SK-N-SH treated with all-trans-retinoic acid at 6 μM for 48 hours (cell line): ENCODE measurements at regions not wholly inside any gene's neighbourhood (a gene's known extent, or its start where the extent isn't known, plus 50 kb on each side); places are given as distances from the start of the nearest gene placed in this dataset.

Source experiments
- ATAC-seq: fragments of 200-7000 bp; cut with Tn5 transposase; 3 replicates; pipeline ENCODE4 v1.9.1; 2020; ENCODE audit warnings: mild to moderate bottlenecking, moderate library complexity
- BACH2 ChIP-seq: fragments of 250-450 bp; sonication (Bioruptor Pico); IDR thresholded peaks from 2 replicates; pipeline ENCODE4 v1.9.0; 2021; ENCODE audit warnings: mild to moderate bottlenecking, borderline replicate concordance
- CSDC2 ChIP-seq: fragments of 250-450 bp; sonication (Bioruptor Pico); IDR thresholded peaks from 2 replicates; pipeline ENCODE4 v1.5.0; 2020; ENCODE audit warnings: mild to moderate bottlenecking, moderate library complexity
- ESRRG ChIP-seq: fragments of 250-450 bp; sonication (Bioruptor Pico); IDR thresholded peaks from 2 replicates; pipeline ENCODE4 v1.6.1; 2021; ENCODE audit warnings: mild to moderate bottlenecking
- GLIS3 ChIP-seq: fragments of 250-450 bp; sonication (Bioruptor Pico); IDR thresholded peaks from 2 replicates; pipeline ENCODE4 v1.5.0; 2020; ENCODE audit warnings: mild to moderate bottlenecking, moderate library complexity
- ISL1 ChIP-seq: fragments of 250-450 bp; sonication (Bioruptor Pico); IDR thresholded peaks from 2 replicates; pipeline ENCODE4 v2.1.2; 2022; ENCODE audit warnings: mild to moderate bottlenecking, moderate library complexity
- POU6F1 ChIP-seq: fragments of 250-450 bp; sonication (Bioruptor Pico); IDR thresholded peaks from 2 replicates; pipeline ENCODE4 v1.8.0; 2021; ENCODE audit warnings: low read depth, mild to moderate bottlenecking, moderate library complexity, borderline replicate concordance
- PPARA ChIP-seq: fragments of 250-450 bp; sonication (Bioruptor Pico); IDR thresholded peaks from 2 replicates; pipeline ENCODE4 v1.5.0; 2020; ENCODE audit warnings: mild to moderate bottlenecking, borderline replicate concordance
- SNAI2 ChIP-seq: fragments of 250-450 bp; sonication (Bioruptor Pico); IDR thresholded peaks from 2 replicates; pipeline ENCODE4 v1.5.0; 2020; ENCODE audit warnings: mild to moderate bottlenecking, moderate library complexity
- TCF4 ChIP-seq: fragments of 250-450 bp; sonication (Bioruptor Pico); IDR thresholded peaks from 2 replicates; pipeline ENCODE4 v1.8.0; 2021; ENCODE audit warnings: mild to moderate bottlenecking, moderate library complexity, borderline replicate concordance
- TOX ChIP-seq: fragments of 250-450 bp; sonication (Bioruptor Pico); IDR thresholded peaks from 2 replicates; pipeline ENCODE4 v1.8.0; 2021; ENCODE audit warnings: mild to moderate bottlenecking, moderate library complexity, borderline replicate concordance
- TSHZ2 ChIP-seq: fragments of 250-450 bp; sonication (Bioruptor Pico); IDR thresholded peaks from 2 replicates; pipeline ENCODE4 v1.5.0; 2020; ENCODE audit warnings: mild to moderate bottlenecking, moderate library complexity
- ZC3H10 ChIP-seq: fragments of 250-450 bp; sonication (Bioruptor Pico); IDR thresholded peaks from 2 replicates; pipeline ENCODE4 v1.5.1; 2021; ENCODE audit warnings: mild to moderate bottlenecking, moderate library complexity
- ZFP3 ChIP-seq: fragments of 250-450 bp; sonication (Bioruptor Pico); IDR thresholded peaks from 2 replicates; pipeline ENCODE4 v1.5.0; 2020; ENCODE audit warnings: mild to moderate bottlenecking, moderate library complexity
- ZNF565 ChIP-seq: fragments of 450-650 bp; formaldehyde crosslinking; conservative IDR thresholded peaks from 2 replicates; pipeline ENCODE4 v1.5.0; 2020; ENCODE audit warnings: low read depth, mild to moderate bottlenecking, moderate library complexity
- ZNF70 ChIP-seq: fragments of 450-650 bp; formaldehyde crosslinking; IDR thresholded peaks from 2 replicates; pipeline ENCODE4 v1.5.0; 2020; ENCODE audit warnings: mild to moderate bottlenecking, moderate library complexity
- ZNF8 ChIP-seq: fragments of 450-650 bp; formaldehyde crosslinking; IDR thresholded peaks from 2 replicates; pipeline ENCODE4 v1.5.0; 2020; ENCODE audit warnings: mild to moderate bottlenecking, moderate library complexity
- TF ChIP-seq, protein P1 (sequence below): fragments of 250-450 bp; sonication (Bioruptor Pico); IDR thresholded peaks from 2 replicates; pipeline ENCODE4 v1.8.0; 2020; ENCODE audit warnings: mild to moderate bottlenecking, moderate library complexity, borderline replicate concordance
- TF ChIP-seq, protein P2 (sequence below): fragments of 250-450 bp; sonication (Bioruptor Pico); IDR thresholded peaks from 2 replicates; pipeline ENCODE4 v1.5.1; 2020; ENCODE audit warnings: low read depth, mild to moderate bottlenecking, moderate library complexity

GRCh38 chrX:46367491-46367890 is 177.7 kb downstream of the ZNF674 start (continued):
- TF ChIP-seq, protein P1, sequence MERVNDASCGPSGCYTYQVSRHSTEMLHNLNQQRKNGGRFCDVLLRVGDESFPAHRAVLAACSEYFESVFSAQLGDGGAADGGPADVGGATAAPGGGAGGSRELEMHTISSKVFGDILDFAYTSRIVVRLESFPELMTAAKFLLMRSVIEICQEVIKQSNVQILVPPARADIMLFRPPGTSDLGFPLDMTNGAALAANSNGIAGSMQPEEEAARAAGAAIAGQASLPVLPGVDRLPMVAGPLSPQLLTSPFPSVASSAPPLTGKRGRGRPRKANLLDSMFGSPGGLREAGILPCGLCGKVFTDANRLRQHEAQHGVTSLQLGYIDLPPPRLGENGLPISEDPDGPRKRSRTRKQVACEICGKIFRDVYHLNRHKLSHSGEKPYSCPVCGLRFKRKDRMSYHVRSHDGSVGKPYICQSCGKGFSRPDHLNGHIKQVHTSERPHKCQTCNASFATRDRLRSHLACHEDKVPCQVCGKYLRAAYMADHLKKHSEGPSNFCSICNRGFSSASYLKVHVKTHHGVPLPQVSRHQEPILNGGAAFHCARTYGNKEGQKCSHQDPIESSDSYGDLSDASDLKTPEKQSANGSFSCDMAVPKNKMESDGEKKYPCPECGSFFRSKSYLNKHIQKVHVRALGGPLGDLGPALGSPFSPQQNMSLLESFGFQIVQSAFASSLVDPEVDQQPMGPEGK, result no peak
- no peak for TF ChIP-seq ESRRG (CRISPR knock-in tag)
- no peak for TF ChIP-seq ZNF70 (CRISPR knock-in tag)
- TF ChIP-seq CSDC2, result no peak
- TF ChIP-seq, protein P2, sequence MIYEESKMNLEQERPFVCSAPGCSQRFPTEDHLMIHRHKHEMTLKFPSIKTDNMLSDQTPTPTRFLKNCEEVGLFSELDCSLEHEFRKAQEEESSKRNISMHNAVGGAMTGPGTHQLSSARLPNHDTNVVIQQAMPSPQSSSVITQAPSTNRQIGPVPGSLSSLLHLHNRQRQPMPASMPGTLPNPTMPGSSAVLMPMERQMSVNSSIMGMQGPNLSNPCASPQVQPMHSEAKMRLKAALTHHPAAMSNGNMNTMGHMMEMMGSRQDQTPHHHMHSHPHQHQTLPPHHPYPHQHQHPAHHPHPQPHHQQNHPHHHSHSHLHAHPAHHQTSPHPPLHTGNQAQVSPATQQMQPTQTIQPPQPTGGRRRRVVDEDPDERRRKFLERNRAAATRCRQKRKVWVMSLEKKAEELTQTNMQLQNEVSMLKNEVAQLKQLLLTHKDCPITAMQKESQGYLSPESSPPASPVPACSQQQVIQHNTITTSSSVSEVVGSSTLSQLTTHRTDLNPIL (CRISPR knock-in tag), result no peak
- TF ChIP-seq ZC3H10 (CRISPR knock-in tag), result no peak
- TF ChIP-seq SNAI2 (CRISPR knock-in tag), result no peak
- no peak for TF ChIP-seq ZNF8 (CRISPR knock-in tag)
- TF ChIP-seq POU6F1 (CRISPR knock-in tag), result no peak
- TF ChIP-seq ISL1, result no peak

DNA sequence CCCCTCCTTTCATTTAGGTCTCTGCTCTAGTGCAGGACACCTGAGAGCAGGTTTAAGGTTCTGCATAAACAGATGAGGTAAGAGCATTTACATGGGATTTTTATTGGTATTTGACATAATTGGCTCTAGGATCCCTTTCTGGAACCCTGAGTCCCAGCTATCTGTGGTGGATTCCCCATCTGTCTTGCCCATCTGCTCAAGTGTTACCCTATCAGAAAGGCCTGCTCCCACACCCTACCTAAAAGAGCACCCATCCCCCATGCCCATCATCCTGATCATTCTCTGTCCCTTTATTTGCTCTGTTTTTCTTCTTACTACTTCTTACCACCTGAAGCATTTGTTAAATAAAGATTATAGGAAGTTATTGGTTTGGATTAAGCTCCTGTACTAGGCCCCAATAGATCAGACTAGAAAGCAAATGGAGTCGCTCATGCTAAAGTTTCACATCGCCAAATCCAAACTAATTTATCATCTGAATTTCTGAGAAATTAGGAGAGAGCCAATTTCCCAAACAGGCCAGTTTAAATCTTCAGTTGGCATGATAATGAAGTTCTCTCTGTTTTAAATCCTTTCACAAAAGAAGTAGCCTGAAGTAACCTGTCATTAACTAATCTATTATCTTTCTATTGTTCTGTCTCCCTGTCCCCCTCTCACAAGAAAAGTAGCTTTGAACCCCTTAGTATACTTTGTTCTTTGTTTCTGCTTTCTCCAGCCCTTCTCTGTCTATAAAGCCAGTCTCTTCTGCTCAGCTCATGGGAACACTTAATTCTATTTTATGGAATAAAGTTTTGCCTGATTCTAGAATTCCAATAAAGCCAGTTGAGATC is 178.6 kb downstream of the ZNF674 start:
- no peak for ATAC-seq

DNA sequence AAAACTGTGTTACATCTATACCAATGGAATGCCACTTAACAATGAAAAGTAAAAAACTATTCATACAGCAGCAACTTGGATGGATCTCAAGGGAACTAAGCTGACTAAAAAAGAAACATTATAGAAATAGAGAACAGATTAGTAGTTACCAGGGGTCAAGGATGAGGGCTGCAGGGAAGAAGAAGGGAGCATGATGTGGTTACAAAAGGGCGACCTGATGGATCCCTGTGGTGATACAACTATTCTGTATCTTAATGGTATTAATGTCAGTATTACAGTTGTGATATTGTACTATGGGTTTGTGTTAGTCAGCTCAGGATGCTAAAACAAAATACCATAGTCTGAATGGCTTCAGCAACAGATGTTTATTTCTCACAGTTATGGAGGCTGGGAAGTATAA is 190.7 kb downstream of the ZNF674 start:
- ATAC-seq, result no peak
- TF ChIP-seq TSHZ2 (CRISPR knock-in tag) (no peak), TOX (CRISPR knock-in tag) (no peak), CSDC2 (no peak), GLIS3 (CRISPR knock-in tag) (no peak), ESRRG (CRISPR knock-in tag) (no peak), SNAI2 (CRISPR knock-in tag) (no peak), ZNF70 (CRISPR knock-in tag) (no peak), BACH2 (no peak), PPARA (CRISPR knock-in tag) (no peak), POU6F1 (CRISPR knock-in tag) (no peak)
- TF ChIP-seq, protein P1, result no peak
- TF ChIP-seq, all 23 proteins: peak for 0

More for the DNA sequence above, 178.6 kb downstream of the ZNF674 start:
- TF ChIP-seq TOX (CRISPR knock-in tag), result no peak
- TF ChIP-seq ZNF565 (CRISPR knock-in tag), result no peak
- no peak for TF ChIP-seq ZFP3 (CRISPR knock-in tag)
- TF ChIP-seq, protein P2 (CRISPR knock-in tag), result no peak
- no peak for TF ChIP-seq ZC3H10 (CRISPR knock-in tag)
- TF ChIP-seq ZNF8 (CRISPR knock-in tag), result no peak
- no peak for TF ChIP-seq ZNF70 (CRISPR knock-in tag)
- TF ChIP-seq, protein P1, result no peak
- TF ChIP-seq TCF4, result no peak
- no peak for TF ChIP-seq ESRRG (CRISPR knock-in tag)
